ENCODE measurements at regions not wholly inside any gene's neighbourhood (a gene's known extent, or its start where the extent isn't known, plus 50 kb on each side); places are given as distances from the start of the nearest gene placed in this dataset.

- DNase-seq (ENCODE audit: low read depth, low spot score) = no peak
- H3K4me1 ChIP-seq (ENCODE audit: insufficient read depth, insufficient read length) = no peaks in the 10 kb centered on the region
- H3K9ac ChIP-seq (ENCODE audit: insufficient read length, low read depth) = no peak overlapping the region
- H3K36me3 ChIP-seq (ENCODE audit: insufficient read depth, insufficient read length, low read length) = no peaks in the 10 kb centered on the region
- TF ChIP-seq YY1 (IDR thresholded peaks at IDR 0.05; ENCODE audit: insufficient read depth, insufficient read length) = no peak
- no peak for TF ChIP-seq SUZ12 (IDR thresholded peaks at IDR 0.05; ENCODE audit: extremely low read depth, insufficient read depth, insufficient read length)
- no peak for TF ChIP-seq ZNF274 (IDR thresholded peaks at IDR 0.05; ENCODE audit: low read depth, low read length)
- no peaks in the 10 kb centered on the region for H3K9me3 ChIP-seq (ENCODE audit: insufficient read depth, low read length)
- no peaks in the 10 kb centered on the region for H3K27me3 ChIP-seq (ENCODE audit: insufficient read depth, insufficient read length)
- H3K4me3 ChIP-seq (ENCODE audit: insufficient read length, low read depth) = no peak overlapping the region
Observed at GRCh38 chr18:77600674-77601073, 351.0 kb downstream of the GALR1 start.

GRCh38 chr18:77601567-77601966, 351.9 kb downstream of the GALR1 start:
- DNase-seq (ENCODE audit: low read depth, low spot score) = no peak
- H3K9ac ChIP-seq (ENCODE audit: insufficient read length, low read depth) = no peak overlapping the region
- TF ChIP-seq ZNF274 (IDR thresholded peaks at IDR 0.05; ENCODE audit: low read depth, low read length) (no peak), YY1 (IDR thresholded peaks at IDR 0.05; ENCODE audit: insufficient read depth, insufficient read length) (no peak), SUZ12 (IDR thresholded peaks at IDR 0.05; ENCODE audit: extremely low read depth, insufficient read depth, insufficient read length) (no peak)
- no peaks in the 10 kb centered on the region for H3K9me3 ChIP-seq (ENCODE audit: insufficient read depth, low read length)
- H3K4me3 ChIP-seq (ENCODE audit: insufficient read length, low read depth) = no peak overlapping the region
- no peaks in the 10 kb centered on the region for H3K36me3 ChIP-seq (ENCODE audit: insufficient read depth, insufficient read length, low read length)
- H3K27me3 ChIP-seq (ENCODE audit: insufficient read depth, insufficient read length) = no peaks in the 10 kb centered on the region
- no peaks in the 10 kb centered on the region for H3K4me1 ChIP-seq (ENCODE audit: insufficient read depth, insufficient read length)

GRCh38 chr18:77607087-77607486, 357.4 kb downstream of the GALR1 start:
- H3K4me1 ChIP-seq (ENCODE audit: insufficient read depth, insufficient read length) = peaks cover 2% of the 10 kb centered on the region
- H3K4me3 ChIP-seq (ENCODE audit: insufficient read length, low read depth) = no peak overlapping the region
- TF ChIP-seq YY1 (IDR thresholded peaks at IDR 0.05; ENCODE audit: insufficient read depth, insufficient read length) = no peak
- no peak for TF ChIP-seq SUZ12 (IDR thresholded peaks at IDR 0.05; ENCODE audit: extremely low read depth, insufficient read depth, insufficient read length)
- TF ChIP-seq ZNF274 (IDR thresholded peaks at IDR 0.05; ENCODE audit: low read depth, low read length) = no peak
- no peak for DNase-seq (ENCODE audit: low read depth, low spot score)
- H3K9ac ChIP-seq (ENCODE audit: insufficient read length, low read depth) = no peak overlapping the region
- H3K9me3 ChIP-seq (ENCODE audit: insufficient read depth, low read length) = no peaks in the 10 kb centered on the region
- no peaks in the 10 kb centered on the region for H3K36me3 ChIP-seq (ENCODE audit: insufficient read depth, insufficient read length, low read length)
- no peaks in the 10 kb centered on the region for H3K27me3 ChIP-seq (ENCODE audit: insufficient read depth, insufficient read length)

GRCh38 chr18:77608807-77609206, 359.2 kb downstream of the GALR1 start:
- TF ChIP-seq YY1 (IDR thresholded peaks at IDR 0.05; ENCODE audit: insufficient read depth, insufficient read length) (no peak), ZNF274 (IDR thresholded peaks at IDR 0.05; ENCODE audit: low read depth, low read length) (no peak), SUZ12 (IDR thresholded peaks at IDR 0.05; ENCODE audit: extremely low read depth, insufficient read depth, insufficient read length) (no peak)
- Histone ChIP-seq H3K36me3 (ENCODE audit: insufficient read depth, insufficient read length, low read length) (no peaks in the 10 kb centered on the region), H3K4me3 (ENCODE audit: insufficient read length, low read depth) (no peak overlapping the region), H3K27me3 (ENCODE audit: insufficient read depth, insufficient read length) (no peaks in the 10 kb centered on the region), H3K9me3 (ENCODE audit: insufficient read depth, low read length) (no peaks in the 10 kb centered on the region), H3K4me1 (ENCODE audit: insufficient read depth, insufficient read length) (peaks cover 2% of the 10 kb centered on the region), H3K9ac (ENCODE audit: insufficient read length, low read depth) (no peak overlapping the region)
- no peak for DNase-seq (ENCODE audit: low read depth, low spot score)

- H3K36me3 ChIP-seq (ENCODE audit: insufficient read depth, insufficient read length, low read length) = no peaks in the 10 kb centered on the region
- no peak for TF ChIP-seq YY1 (IDR thresholded peaks at IDR 0.05; ENCODE audit: insufficient read depth, insufficient read length)
- TF ChIP-seq ZNF274 (IDR thresholded peaks at IDR 0.05; ENCODE audit: low read depth, low read length) = no peak
- TF ChIP-seq SUZ12 (IDR thresholded peaks at IDR 0.05; ENCODE audit: extremely low read depth, insufficient read depth, insufficient read length) = no peak
Observed at GRCh38 chr18:77617694-77618093, 368.0 kb downstream of the GALR1 start.

GRCh38 chr18:77619525-77619924, 369.9 kb downstream of the GALR1 start:
- H3K27me3 ChIP-seq (ENCODE audit: insufficient read depth, insufficient read length) = no peaks in the 10 kb centered on the region
- no peak for TF ChIP-seq YY1 (IDR thresholded peaks at IDR 0.05; ENCODE audit: insufficient read depth, insufficient read length)
- no peak for TF ChIP-seq SUZ12 (IDR thresholded peaks at IDR 0.05; ENCODE audit: extremely low read depth, insufficient read depth, insufficient read length)
- no peak for TF ChIP-seq ZNF274 (IDR thresholded peaks at IDR 0.05; ENCODE audit: low read depth, low read length)
- H3K4me1 ChIP-seq (ENCODE audit: insufficient read depth, insufficient read length) = no peaks in the 10 kb centered on the region
- no peaks in the 10 kb centered on the region for H3K9me3 ChIP-seq (ENCODE audit: insufficient read depth, low read length)
- no peak overlapping the region for H3K9ac ChIP-seq (ENCODE audit: insufficient read length, low read depth)
- no peaks in the 10 kb centered on the region for H3K36me3 ChIP-seq (ENCODE audit: insufficient read depth, insufficient read length, low read length)
- no peak overlapping the region for H3K4me3 ChIP-seq (ENCODE audit: insufficient read length, low read depth)
- no peak for DNase-seq (ENCODE audit: low read depth, low spot score)

More at GRCh38 chr18:77617694-77618093, 368.0 kb downstream of the GALR1 start:
- no peak overlapping the region for H3K4me3 ChIP-seq (ENCODE audit: insufficient read length, low read depth)
- no peak for DNase-seq (ENCODE audit: low read depth, low spot score)
- H3K27me3 ChIP-seq (ENCODE audit: insufficient read depth, insufficient read length) = no peaks in the 10 kb centered on the region
- no peak overlapping the region for H3K9ac ChIP-seq (ENCODE audit: insufficient read length, low read depth)
- H3K4me1 ChIP-seq (ENCODE audit: insufficient read depth, insufficient read length) = no peaks in the 10 kb centered on the region
- H3K9me3 ChIP-seq (ENCODE audit: insufficient read depth, low read length) = no peaks in the 10 kb centered on the region

GRCh38 chr18:77622009-77622692, 372.5 kb downstream of the GALR1 start:
- DNase-seq (ENCODE audit: low read depth, low spot score) = no peak
- no peaks in the 10 kb centered on the region for H3K4me1 ChIP-seq (ENCODE audit: insufficient read depth, insufficient read length)
- H3K9ac ChIP-seq (ENCODE audit: insufficient read length, low read depth) = no peak overlapping the region
- no peaks in the 10 kb centered on the region for H3K27me3 ChIP-seq (ENCODE audit: insufficient read depth, insufficient read length)
- no peak overlapping the region for H3K4me3 ChIP-seq (ENCODE audit: insufficient read length, low read depth)
- no peaks in the 10 kb centered on the region for H3K9me3 ChIP-seq (ENCODE audit: insufficient read depth, low read length)
- no peak for TF ChIP-seq ZNF274 (IDR thresholded peaks at IDR 0.05; ENCODE audit: low read depth, low read length)
- no peak for TF ChIP-seq YY1 (IDR thresholded peaks at IDR 0.05; ENCODE audit: insufficient read depth, insufficient read length)
- TF ChIP-seq SUZ12 (IDR thresholded peaks at IDR 0.05; ENCODE audit: extremely low read depth, insufficient read depth, insufficient read length) = no peak
- no peaks in the 10 kb centered on the region for H3K36me3 ChIP-seq (ENCODE audit: insufficient read depth, insufficient read length, low read length)
